Endothelial cell of umbilical vein (primary cell): ENCODE measurements at regions not wholly inside any gene's neighbourhood (a gene's known extent, or its start where the extent isn't known, plus 50 kb on each side); places are given as distances from the start of the nearest gene placed in this dataset.

Source experiments
- BruUV-seq: library from RNA; stranded (reverse); fragments of 400-500 nt; replicated peaks from 2 replicates; lab custom pipeline; 2021; lab: Mats Ljungman, UMichigan
- CTCF ChIA-PET: fragments of 300-600, 350-600 bp; sonication (Branson Sonifier 250); formaldehyde crosslinking; loops from one replicate; lab custom pipeline; 2021; ENCODE audit warnings: antibody characterized with exemption, inconsistent platforms; lab: Charles Lee
- POLR2A ChIA-PET: fragments of 300-600, 350-600 bp; sonication (Branson Sonifier 250); formaldehyde crosslinking; loops from one replicate; lab custom pipeline; 2021; ENCODE audit warnings: antibody characterized with exemption, inconsistent platforms; lab: Charles Lee
- DNase-seq: peaks from one replicate; pipeline ENCODE4 v3.0.0-alpha.2; 2011; ENCODE audit warnings: low read depth, low spot score
- FAIRE-seq: peaks from 2 replicates; lab custom pipeline; 2011; peaks lifted over from hg19 to GRCh38; lab: Jason Lieb, UNC
- H2AFZ ChIP-seq: 2 replicates; pipeline ENCODE4 v1.6.0; 2012; ENCODE audit warnings: low read depth, low read length, control low read depth, inconsistent platforms
- H3K27ac ChIP-seq: 2 replicates; pipeline ENCODE4 v1.5.1; 2011; ENCODE audit warnings: low read depth, mild to moderate bottlenecking, control low read depth, low read length, moderate library complexity; ENCODE audit not compliant: insufficient read depth
- H3K27me3 ChIP-seq, 2 experiments: 2 replicates each; pipeline versions ENCODE4 v1.6.0 to v1.6.1; 2011; ENCODE audit warnings: low read length in 2 of 2, mixed read lengths in 1 of 2; ENCODE audit not compliant: control insufficient read depth in 2 of 2, insufficient read depth in 2 of 2
- H3K36me3 ChIP-seq, 2 experiments: 2 replicates in 1 of 2; 3 replicates in 1 of 2; pipeline ENCODE4 v1.5.1; 2011; ENCODE audit warnings: low read length in 2 of 2, mild to moderate bottlenecking in 1 of 2, moderate library complexity in 1 of 2; ENCODE audit not compliant: control insufficient read depth in 2 of 2, insufficient read depth in 2 of 2; ENCODE audit errors: extremely low read depth in 1 of 2
- H3K4me1 ChIP-seq: 3 replicates; pipeline ENCODE4 v1.5.1; 2011; ENCODE audit warnings: mild to moderate bottlenecking, low read length; ENCODE audit not compliant: control insufficient read depth, insufficient read depth; ENCODE audit errors: extremely low read depth
- H3K4me2 ChIP-seq: 2 replicates; pipeline ENCODE4 v1.6.1; 2011; ENCODE audit warnings: low read length, control low read depth, mixed read lengths; ENCODE audit not compliant: insufficient read depth
- H3K4me3 ChIP-seq, 3 experiments: fragments of 200-600 bp in 1 of 3; sonication (generic), shearing (Covaris generic) in 1 of 3; replicated peaks in 1 of 3; 2 replicates each; pipeline ENCODE4 v1.5.1; 2011 to 2016; ENCODE audit warnings: control low read depth in 3 of 3, low read length in 3 of 3, mild to moderate bottlenecking in 2 of 3, inconsistent platforms in 1 of 3, low read depth in 1 of 3, moderate library complexity in 1 of 3; ENCODE audit not compliant: insufficient read depth in 1 of 3
- H3K79me2 ChIP-seq: 2 replicates; pipeline ENCODE4 v1.6.0; 2012; ENCODE audit warnings: low read length, inconsistent platforms; ENCODE audit not compliant: control insufficient read depth, insufficient read depth
- H3K9ac ChIP-seq: replicated peaks from 2 replicates; pipeline ENCODE3; 2011; ENCODE audit warnings: low read length, control low read depth; ENCODE audit not compliant: insufficient read depth; ENCODE audit errors: extremely low read depth
- H3K9me1 ChIP-seq: replicated peaks from 3 replicates; pipeline ENCODE4 v1.6.0; 2011; ENCODE audit warnings: mild to moderate bottlenecking, low read length; ENCODE audit not compliant: control insufficient read depth, insufficient read depth; ENCODE audit errors: extremely low read depth
- H3K9me3 ChIP-seq: replicated peaks from 2 replicates; pipeline ENCODE4 v1.5.1; 2012; ENCODE audit warnings: low read length, inconsistent platforms; ENCODE audit not compliant: control insufficient read depth, insufficient read depth
- H4K20me1 ChIP-seq: replicated peaks from 2 replicates; pipeline ENCODE3; 2011; ENCODE audit warnings: mild to moderate bottlenecking, low read length; ENCODE audit not compliant: control insufficient read depth, insufficient read depth; ENCODE audit errors: extremely low read depth
- EZH2 ChIP-seq: IDR thresholded peaks from 2 replicates; pipeline ENCODE4 v1.6.1; 2012; ENCODE audit warnings: borderline replicate concordance, low read depth, mild to moderate bottlenecking, moderate library complexity, low read length, inconsistent platforms; ENCODE audit not compliant: severe bottlenecking
- FOS ChIP-seq: IDR thresholded peaks from 2 replicates; pipeline ENCODE4 v1.6.1; 2011; ENCODE audit warnings: mild to moderate bottlenecking, low read length, moderate library complexity, borderline replicate concordance; ENCODE audit not compliant: insufficient read depth
- GATA2 ChIP-seq: IDR thresholded peaks from 2 replicates; pipeline ENCODE4 v1.7.0; 2011; ENCODE audit warnings: low read depth, mild to moderate bottlenecking, moderate library complexity, mixed read lengths, low read length; ENCODE audit not compliant: insufficient read length, insufficient read depth
- JUN ChIP-seq: IDR thresholded peaks from 2 replicates; pipeline ENCODE4 v1.6.1; 2011; ENCODE audit warnings: borderline replicate concordance, low read depth; ENCODE audit not compliant: insufficient read length, insufficient read depth
- MYC ChIP-seq: IDR thresholded peaks from one replicate; pipeline ENCODE4 v1.6.1; 2011; ENCODE audit warnings: mild to moderate bottlenecking, low read depth, low read length
- POLR2A ChIP-seq: IDR thresholded peaks from 2 replicates; pipeline ENCODE4 v1.6.1; 2012; ENCODE audit warnings: low read depth, mild to moderate bottlenecking, control low read depth, low read length
- POLR2AphosphoS5 ChIP-seq: IDR thresholded peaks from 2 replicates; pipeline ENCODE4 v1.6.1; 2012; ENCODE audit warnings: low read depth, mild to moderate bottlenecking, control low read depth, low read length, moderate library complexity; ENCODE audit not compliant: insufficient read depth
- dilution Hi-C: fragments of 300-500 bp; cut with MboI; formaldehyde crosslinking; loops from one replicate; pipeline ENCODE4 v1.15.0; 2019; ENCODE audit warnings: low sequenced_read_pairs; ENCODE audit not compliant: extremely low pct_ligation_motif_present
- intact Hi-C: fragments of 100-400 bp; cut with micrococcal nuclease; formaldehyde crosslinking; loops from one replicate; pipeline ENCODE4 v1.10.0; 2022
- TF ChIP-seq, protein P1 (sequence below): IDR thresholded peaks from 2 replicates; pipeline ENCODE4 v1.6.1; 2011; ENCODE audit not compliant: insufficient read depth, insufficient read length
- TF ChIP-seq, protein P2 (sequence below), 2 donors: IDR thresholded peaks; 1 replicate in 1 of 2; 2 replicates in 1 of 2; pipeline ENCODE4 v1.5.1; 2011; ENCODE audit warnings: low read length in 2 of 2, mild to moderate bottlenecking in 2 of 2, moderate library complexity in 2 of 2, control low read depth in 1 of 2, inconsistent platforms in 1 of 2, low read depth in 1 of 2; ENCODE audit not compliant: insufficient read depth in 1 of 2; ENCODE audit errors: extremely low read depth in 1 of 2

DNA sequence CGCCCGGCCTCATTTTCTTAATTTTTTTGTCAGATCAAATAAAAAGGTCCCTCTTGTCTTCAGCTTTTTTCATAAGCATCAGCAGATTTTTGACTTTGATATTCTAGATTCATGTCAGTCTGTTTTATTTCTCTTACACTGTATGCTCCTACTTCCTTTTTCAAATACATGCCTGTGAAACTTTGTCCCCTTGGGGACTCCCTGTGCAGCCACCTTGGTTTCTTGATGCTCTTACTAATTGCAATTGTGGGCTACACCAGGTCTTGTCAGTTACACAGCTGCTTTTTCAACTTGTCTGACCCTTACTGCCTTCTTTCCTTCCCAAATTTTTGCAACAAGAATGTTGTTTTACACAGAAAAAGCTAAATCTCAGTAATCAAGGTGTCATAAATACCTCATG, 238.2 kb upstream of the KCNN2 start:
- Histone ChIP-seq H4K20me1 (no peaks in the 10 kb centered on the region), H3K4me3 (no peak overlapping the region), H2AFZ (no peak overlapping the region), H3K36me3 (no peaks in the 10 kb centered on the region), H3K4me2 (no peak overlapping the region), H3K4me1 (no peaks in the 10 kb centered on the region), H3K27ac (no peak overlapping the region), H3K27me3 (no peaks in the 10 kb centered on the region), H3K9me3 (no peaks in the 10 kb centered on the region), H3K9ac (no peak overlapping the region), H3K79me2 (no peaks in the 10 kb centered on the region), H3K9me1 (no peaks in the 10 kb centered on the region)
- no peak for FAIRE-seq
- dilution Hi-C loops (no loop called here), intact Hi-C loops (no loop called here)
- TF ChIP-seq JUN (no peak), POLR2AphosphoS5 (no peak), POLR2A (no peak), FOS (no peak)
- TF ChIP-seq, protein P1, sequence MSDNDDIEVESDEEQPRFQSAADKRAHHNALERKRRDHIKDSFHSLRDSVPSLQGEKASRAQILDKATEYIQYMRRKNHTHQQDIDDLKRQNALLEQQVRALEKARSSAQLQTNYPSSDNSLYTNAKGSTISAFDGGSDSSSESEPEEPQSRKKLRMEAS = no peak
- TF ChIP-seq, protein P2, sequence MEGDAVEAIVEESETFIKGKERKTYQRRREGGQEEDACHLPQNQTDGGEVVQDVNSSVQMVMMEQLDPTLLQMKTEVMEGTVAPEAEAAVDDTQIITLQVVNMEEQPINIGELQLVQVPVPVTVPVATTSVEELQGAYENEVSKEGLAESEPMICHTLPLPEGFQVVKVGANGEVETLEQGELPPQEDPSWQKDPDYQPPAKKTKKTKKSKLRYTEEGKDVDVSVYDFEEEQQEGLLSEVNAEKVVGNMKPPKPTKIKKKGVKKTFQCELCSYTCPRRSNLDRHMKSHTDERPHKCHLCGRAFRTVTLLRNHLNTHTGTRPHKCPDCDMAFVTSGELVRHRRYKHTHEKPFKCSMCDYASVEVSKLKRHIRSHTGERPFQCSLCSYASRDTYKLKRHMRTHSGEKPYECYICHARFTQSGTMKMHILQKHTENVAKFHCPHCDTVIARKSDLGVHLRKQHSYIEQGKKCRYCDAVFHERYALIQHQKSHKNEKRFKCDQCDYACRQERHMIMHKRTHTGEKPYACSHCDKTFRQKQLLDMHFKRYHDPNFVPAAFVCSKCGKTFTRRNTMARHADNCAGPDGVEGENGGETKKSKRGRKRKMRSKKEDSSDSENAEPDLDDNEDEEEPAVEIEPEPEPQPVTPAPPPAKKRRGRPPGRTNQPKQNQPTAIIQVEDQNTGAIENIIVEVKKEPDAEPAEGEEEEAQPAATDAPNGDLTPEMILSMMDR (IDR thresholded peaks at IDR 0.05; ENCODE audit: extremely low read depth in 1 of 2, insufficient read depth in 1 of 2, low read depth in 1 of 2, low read length in 2 of 2) = no peak
- DNase-seq = no peak
- CTCF ChIA-PET = no interaction called here
- no TSS peak for BruUV-seq
- POLR2A ChIA-PET = no interaction called here

DNA sequence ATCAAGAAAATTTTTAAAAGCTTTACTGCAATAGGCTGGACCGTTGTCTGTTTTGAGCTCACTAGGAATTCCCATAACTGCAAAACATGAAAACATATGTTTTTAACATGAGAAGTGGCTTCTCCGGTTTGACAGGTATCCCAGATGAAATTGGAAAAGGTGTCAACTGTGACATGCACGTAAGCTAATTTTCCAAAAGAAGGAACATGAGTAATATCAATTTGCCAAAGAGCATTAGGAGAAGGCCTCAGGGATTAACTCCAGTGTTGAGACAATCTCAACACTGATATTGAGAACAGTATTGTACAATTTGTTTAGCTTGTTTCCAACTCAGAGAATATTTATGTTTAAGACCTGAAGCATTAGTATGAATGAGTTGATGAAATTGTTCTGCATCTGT, 215.5 kb upstream of the KCNN2 start:
- FAIRE-seq (no peak), DNase-seq (no peak)
- H3K27me3 ChIP-seq = no peaks in the 10 kb centered on the region
- POLR2A ChIA-PET = no interaction called here
- no peak overlapping the region for H2AFZ ChIP-seq
- BruUV-seq = no TSS peak
- H3K79me2 ChIP-seq = no peaks in the 10 kb centered on the region
- CTCF ChIA-PET = interaction anchor here (1.3 kb wide), 1 partner anchor 78 kb away, joined by 4 read pairs; no protein-coding TSS in a partner anchor
- no peaks in the 10 kb centered on the region for H3K4me1 ChIP-seq
- no peak overlapping the region for H3K4me2 ChIP-seq
- TF ChIP-seq, protein P1 = no peak
- TF ChIP-seq POLR2AphosphoS5 (no peak), POLR2A (no peak), EZH2 (no peak), MYC (no peak), GATA2 (no peak), JUN (no peak), FOS (no peak)
- TF ChIP-seq, protein P2 (IDR thresholded peaks at IDR 0.05; ENCODE audit: extremely low read depth in 1 of 2, insufficient read depth in 1 of 2, low read depth in 1 of 2, low read length in 2 of 2) = no peak
- H3K9ac ChIP-seq = no peak overlapping the region
- H4K20me1 ChIP-seq = no peaks in the 10 kb centered on the region
- intact Hi-C loops = no loop called here
- no peaks in the 10 kb centered on the region for H3K9me3 ChIP-seq
- dilution Hi-C loops = no loop called here
- no peaks in the 10 kb centered on the region for H3K36me3 ChIP-seq
- H3K4me3 ChIP-seq = no peak overlapping the region
- no peaks in the 10 kb centered on the region for H3K9me1 ChIP-seq
- no peak overlapping the region for H3K27ac ChIP-seq
